ENCODE measurements at regions not wholly inside any gene's neighbourhood (a gene's known extent, or its start where the extent isn't known, plus 50 kb on each side); places are given as distances from the start of the nearest gene placed in this dataset.

- TF ChIP-seq POLR2AphosphoS5 (IDR thresholded peaks at IDR 0.05) (no peak), POLR2A (IDR thresholded peaks at IDR 0.05) (no peak), CTCF (IDR thresholded peaks at IDR 0.05) (no peak)
- H3K4me3 ChIP-seq: no peak overlapping the region
- no peak for DNase-seq (ENCODE audit: low spot score in 2 of 2)
- peaks cover 0 to 3% of the 10 kb centered on the region in 2 donors for H3K27me3 ChIP-seq
- H3K36me3 ChIP-seq: no peaks in the 10 kb centered on the region
- no peak overlapping the region for H3K27ac ChIP-seq
- no peaks in the 10 kb centered on the region for H3K4me1 ChIP-seq
- intact Hi-C loops (cut with DNase I; ENCODE audit: low total_unique reads): no loop called here
- peaks cover 0 to 4% of the 10 kb centered on the region in 2 donors for H3K9me3 ChIP-seq
Measured at GRCh38 chr9:78396087-78396486, 99.2 kb downstream of the PSAT1 start.

- peaks cover 0 to 4% of the 10 kb centered on the region in 2 donors for H3K9me3 ChIP-seq
- H3K27ac ChIP-seq: no peak overlapping the region
- no peaks in the 10 kb centered on the region for H3K36me3 ChIP-seq
- intact Hi-C loops (cut with DNase I; ENCODE audit: low total_unique reads): no loop called here
- DNase-seq (ENCODE audit: low spot score in 2 of 2): no peak
- no peak for TF ChIP-seq CTCF (IDR thresholded peaks at IDR 0.05)
- no peak for TF ChIP-seq POLR2A (IDR thresholded peaks at IDR 0.05)
- no peak for TF ChIP-seq POLR2AphosphoS5 (IDR thresholded peaks at IDR 0.05)
- peaks cover 0 to 3% of the 10 kb centered on the region in 2 donors for H3K27me3 ChIP-seq
- no peak overlapping the region for H3K4me3 ChIP-seq
- no peaks in the 10 kb centered on the region for H3K4me1 ChIP-seq
Measured at GRCh38 chr9:78397045-78397444, 100.1 kb downstream of the PSAT1 start.

- peaks cover 0 to 4% of the 10 kb centered on the region in 2 donors for H3K9me3 ChIP-seq
- no peaks in the 10 kb centered on the region for H3K36me3 ChIP-seq
- TF ChIP-seq CTCF (IDR thresholded peaks at IDR 0.05): no peak
- TF ChIP-seq POLR2AphosphoS5 (IDR thresholded peaks at IDR 0.05): no peak
- TF ChIP-seq POLR2A (IDR thresholded peaks at IDR 0.05): no peak
- no peak overlapping the region for H3K27ac ChIP-seq
- H3K27me3 ChIP-seq: peaks cover 0 to 3% of the 10 kb centered on the region in 2 donors
- no peak overlapping the region for H3K4me3 ChIP-seq
- intact Hi-C loops (cut with DNase I; ENCODE audit: low total_unique reads): no loop called here
- H3K4me1 ChIP-seq: no peaks in the 10 kb centered on the region
- DNase-seq (ENCODE audit: low spot score in 2 of 2): no peak
Measured at GRCh38 chr9:78397454-78397853, 100.5 kb downstream of the PSAT1 start.

GRCh38 chr9:78399153-78399552, 102.2 kb downstream of the PSAT1 start:
- no peak for TF ChIP-seq POLR2A (IDR thresholded peaks at IDR 0.05)

GRCh38 chr9:78400496-78400895, 103.6 kb downstream of the PSAT1 start:
- intact Hi-C loops (cut with DNase I; ENCODE audit: low total_unique reads): no loop called here
- no peak overlapping the region for H3K4me3 ChIP-seq
- TF ChIP-seq CTCF (IDR thresholded peaks at IDR 0.05): no peak
- TF ChIP-seq POLR2A (IDR thresholded peaks at IDR 0.05): no peak
- TF ChIP-seq POLR2AphosphoS5 (IDR thresholded peaks at IDR 0.05): no peak

More at GRCh38 chr9:78399153-78399552, 102.2 kb downstream of the PSAT1 start:
- DNase-seq (ENCODE audit: low spot score in 2 of 2): no peak
- Histone ChIP-seq H3K4me3 (no peak overlapping the region), H3K9me3 (peaks cover 0 to 4% of the 10 kb centered on the region in 2 donors), H3K36me3 (no peaks in the 10 kb centered on the region), H3K27ac (no peak overlapping the region), H3K27me3 (peaks cover 0 to 3% of the 10 kb centered on the region in 2 donors), H3K4me1 (no peaks in the 10 kb centered on the region)
- intact Hi-C loops (cut with DNase I; ENCODE audit: low total_unique reads): no loop called here

GRCh38 chr9:78405461-78405860, 108.5 kb downstream of the PSAT1 start:
- Histone ChIP-seq H3K4me3 (no peak overlapping the region), H3K9me3 (no peaks in the 10 kb centered on the region), H3K27me3 (no peaks in the 10 kb centered on the region), H3K4me1 (no peaks in the 10 kb centered on the region), H3K36me3 (no peaks in the 10 kb centered on the region), H3K27ac (no peak overlapping the region)
- intact Hi-C loops (cut with DNase I; ENCODE audit: low total_unique reads): no loop called here
- TF ChIP-seq POLR2AphosphoS5 (IDR thresholded peaks at IDR 0.05) (no peak), CTCF (IDR thresholded peaks at IDR 0.05) (no peak), POLR2A (IDR thresholded peaks at IDR 0.05) (no peak)
- DNase-seq (ENCODE audit: low spot score in 2 of 2): no peak

More at GRCh38 chr9:78400496-78400895, 103.6 kb downstream of the PSAT1 start:
- Histone ChIP-seq H3K27ac (no peak overlapping the region), H3K27me3 (peaks cover 0 to 3% of the 10 kb centered on the region in 2 donors), H3K9me3 (no peaks in the 10 kb centered on the region), H3K4me1 (no peaks in the 10 kb centered on the region), H3K36me3 (no peaks in the 10 kb centered on the region)
- no peak for DNase-seq (ENCODE audit: low spot score in 2 of 2)

All from breast epithelium (tissue), 4 donors.